GM18867 (cell line): ENCODE measurements at regions not wholly inside any gene's neighbourhood (a gene's known extent, or its start where the extent isn't known, plus 50 kb on each side); places are given as distances from the start of the nearest gene placed in this dataset.
A peak's percentile ranks its signal among the peaks of the same experiment; 100 is the strongest.

Experiments used
- ATAC-seq: cut with Tn5 transposase; IDR thresholded peaks from one replicate; pipeline ENCODE4 v1.9.1; 2021; ENCODE audit warnings: mild to moderate bottlenecking, moderate library complexity; ENCODE audit not compliant: unreplicated experiment

GRCh38 chr12:67832155-67832554 is 157.1 kb upstream of the IFNG-AS1 start:
- ATAC-seq, result no peak

GRCh38 chr12:67833602-67834001 is 155.6 kb upstream of the IFNG-AS1 start:
- ATAC-seq, result no peak

GRCh38 chr12:67837876-67838275 is 151.4 kb upstream of the IFNG-AS1 start:
- ATAC-seq, result no peak

GRCh38 chr12:67842124-67842523 is 147.1 kb upstream of the IFNG-AS1 start:
- no peak for ATAC-seq

- no peak for ATAC-seq
Observed at GRCh38 chr12:67843257-67843656, 146.0 kb upstream of the IFNG-AS1 start.

- ATAC-seq, result no peak
Observed at GRCh38 chr12:67852701-67853100, 136.5 kb upstream of the IFNG-AS1 start.

- ATAC-seq, result no peak
Observed at GRCh38 chr12:67853204-67853603, 136.0 kb upstream of the IFNG-AS1 start.

GRCh38 chr12:67854351-67854750 is 134.9 kb upstream of the IFNG-AS1 start:
- no peak for ATAC-seq

- ATAC-seq, result no peak
Observed at GRCh38 chr12:67855103-67855502, 134.1 kb upstream of the IFNG-AS1 start.

GRCh38 chr12:67871231-67871630 is 118.0 kb upstream of the IFNG-AS1 start:
- ATAC-seq, result no peak

GRCh38 chr12:67873355-67873754 is 115.9 kb upstream of the IFNG-AS1 start:
- peak; percentile 78 for ATAC-seq

GRCh38 chr12:67876305-67876915 is 112.8 kb upstream of the IFNG-AS1 start:
- no peak for ATAC-seq

GRCh38 chr12:67877727-67878126 is 111.5 kb upstream of the IFNG-AS1 start:
- ATAC-seq, result no peak

- no peak for ATAC-seq
Observed at GRCh38 chr12:67879937-67880336, 109.3 kb upstream of the IFNG-AS1 start.

GRCh38 chr12:67881565-67881964 is 107.7 kb upstream of the IFNG-AS1 start:
- no peak for ATAC-seq

GRCh38 chr12:67884596-67884995 is 104.7 kb upstream of the IFNG-AS1 start:
- no peak for ATAC-seq

GRCh38 chr12:67885375-67886169 is 103.7 kb upstream of the IFNG-AS1 start:
- ATAC-seq, result no peak

GRCh38 chr12:67887065-67887464 is 102.2 kb upstream of the IFNG-AS1 start:
- no peak for ATAC-seq

- no peak for ATAC-seq
Observed at GRCh38 chr12:67889931-67890330, 99.3 kb upstream of the IFNG-AS1 start.

GRCh38 chr12:67890726-67891258 is 98.5 kb upstream of the IFNG-AS1 start:
- ATAC-seq, result no peak

GRCh38 chr12:67891596-67891995 is 97.7 kb upstream of the IFNG-AS1 start:
- ATAC-seq, result no peak
